H9 (cell line): ENCODE measurements at regions not wholly inside any gene's neighbourhood (a gene's known extent, or its start where the extent isn't known, plus 50 kb on each side); places are given as distances from the start of the nearest gene placed in this dataset.

Source experiments
- DNase-seq: peaks from one replicate; pipeline ENCODE4 v3.0.0-alpha.2; 2017
- H2AFZ ChIP-seq: one replicate; pipeline ENCODE4 v1.6.1; 2013; ENCODE audit warnings: mild to moderate bottlenecking, low read length, control low read depth, moderate library complexity
- H2AK5ac ChIP-seq: 2 replicates; pipeline ENCODE4 v1.6.1; 2013; ENCODE audit warnings: low read length, control low read depth, mixed read lengths; ENCODE audit not compliant: insufficient read length
- H2BK120ac ChIP-seq: one replicate; pipeline ENCODE4 v1.6.1; 2013; ENCODE audit warnings: low read depth, mild to moderate bottlenecking, low read length, control low read depth, inconsistent platforms; ENCODE audit not compliant: poor library complexity, severe bottlenecking
- H2BK12ac ChIP-seq: 2 replicates; pipeline ENCODE4 v1.6.1; 2013; ENCODE audit warnings: low read length, control low read depth, mixed read lengths, low read depth; ENCODE audit not compliant: insufficient read length
- H2BK15ac ChIP-seq: 2 replicates; pipeline ENCODE4 v1.6.1; 2013; ENCODE audit warnings: low read depth, low read length, control low read depth
- H2BK20ac ChIP-seq: one replicate; pipeline ENCODE4 v1.6.1; 2013; ENCODE audit warnings: low read depth, mild to moderate bottlenecking, low read length, control low read depth, inconsistent platforms; ENCODE audit not compliant: poor library complexity, severe bottlenecking
- H2BK5ac ChIP-seq: 2 replicates; pipeline ENCODE4 v1.6.1; 2013; ENCODE audit warnings: low read length, control low read depth, mixed read lengths; ENCODE audit not compliant: insufficient read length
- H3K14ac ChIP-seq: 2 replicates; pipeline ENCODE4 v1.6.1; 2013; ENCODE audit warnings: low read length, control low read depth; ENCODE audit not compliant: insufficient read depth
- H3K18ac ChIP-seq: 2 replicates; pipeline ENCODE4 v1.6.1; 2013; ENCODE audit warnings: low read depth, mild to moderate bottlenecking, mixed read lengths, low read length, control low read depth; ENCODE audit not compliant: insufficient read length
- H3K23ac ChIP-seq: 2 replicates; pipeline ENCODE4 v1.6.1; 2013; ENCODE audit warnings: low read length, control low read depth, mixed read lengths, low read depth; ENCODE audit not compliant: insufficient read length
- H3K23me2 ChIP-seq: 2 replicates; pipeline ENCODE4 v1.6.1; 2013; ENCODE audit warnings: low read depth, mild to moderate bottlenecking, mixed read lengths, low read length, control low read depth; ENCODE audit not compliant: insufficient read length, poor library complexity, severe bottlenecking
- H3K27ac ChIP-seq: 2 replicates; pipeline ENCODE4 v1.5.1; 2013; ENCODE audit warnings: low read length, control low read depth, mixed read lengths, low read depth; ENCODE audit not compliant: insufficient read length
- H3K27me3 ChIP-seq: 2 replicates; pipeline ENCODE4 v1.6.1; 2013; ENCODE audit warnings: low read length, control low read depth, inconsistent platforms; ENCODE audit not compliant: insufficient read depth
- H3K4ac ChIP-seq: 2 replicates; pipeline ENCODE4 v1.6.1; 2013; ENCODE audit warnings: low read depth, mild to moderate bottlenecking, control low read depth, inconsistent platforms, low read length, moderate library complexity
- H3K4me1 ChIP-seq: 2 replicates; pipeline ENCODE4 v1.6.1; 2013; ENCODE audit warnings: low read length, control low read depth, inconsistent platforms; ENCODE audit not compliant: insufficient read depth
- H3K4me2 ChIP-seq: 2 replicates; pipeline ENCODE4 v1.6.1; 2013; ENCODE audit warnings: low read length, control low read depth, mixed read lengths; ENCODE audit not compliant: insufficient read length, insufficient read depth
- H3K56ac ChIP-seq: 2 replicates; pipeline ENCODE4 v1.6.1; 2013; ENCODE audit warnings: low read depth, mild to moderate bottlenecking, mixed read lengths, low read length, control low read depth; ENCODE audit not compliant: insufficient read length
- H3K79me1 ChIP-seq: 2 replicates; pipeline ENCODE4 v1.6.1; 2013; ENCODE audit warnings: low read depth, mild to moderate bottlenecking, moderate library complexity, low read length, control low read depth, inconsistent platforms; ENCODE audit not compliant: insufficient read depth, poor library complexity, severe bottlenecking
- H3K79me2 ChIP-seq: 2 replicates; pipeline ENCODE4 v1.6.1; 2013; ENCODE audit warnings: low read length, control low read depth, inconsistent platforms; ENCODE audit not compliant: insufficient read depth
- H3K9ac ChIP-seq: 2 replicates; pipeline ENCODE4 v1.6.1; 2013; ENCODE audit warnings: low read length, control low read depth, mixed read lengths; ENCODE audit not compliant: insufficient read length; ENCODE audit errors: extremely low read depth
- H3K9me3 ChIP-seq: one replicate; pipeline ENCODE4 v1.6.1; 2013; ENCODE audit warnings: low read depth, low read length, inconsistent platforms; ENCODE audit not compliant: control insufficient read depth
- H3T11ph ChIP-seq: one replicate; pipeline ENCODE4 v1.6.1; 2013; ENCODE audit warnings: mild to moderate bottlenecking, low read length, control low read depth, inconsistent platforms
- H4K20me1 ChIP-seq: one replicate; pipeline ENCODE4 v1.6.1; 2013; ENCODE audit not compliant: control insufficient read depth, insufficient read length, insufficient read depth
- H4K5ac ChIP-seq: 2 replicates; pipeline ENCODE4 v1.6.1; 2013; ENCODE audit warnings: low read depth, mild to moderate bottlenecking, mixed read lengths, low read length, control low read depth; ENCODE audit not compliant: insufficient read length
- H4K8ac ChIP-seq: replicated peaks from 2 replicates; pipeline ENCODE4 v1.6.1; 2013; ENCODE audit warnings: low read length, control low read depth, mixed read lengths, low read depth; ENCODE audit not compliant: insufficient read length
- H4K91ac ChIP-seq: 2 replicates; pipeline ENCODE4 v1.6.1; 2013; ENCODE audit warnings: low read depth, mild to moderate bottlenecking, moderate library complexity, mixed read lengths, low read length, control low read depth; ENCODE audit not compliant: insufficient read length
- H3K27ac Mint-ChIP-seq, 3 experiments: 2 replicates in 2 of 3; 3 replicates in 1 of 3; pipeline ENCODE4 v1.8.0; 2020 to 2021; ENCODE audit warnings: mixed read lengths in 3 of 3, mild to moderate bottlenecking in 1 of 3, moderate library complexity in 1 of 3
- H3K27me3 Mint-ChIP-seq: 2 replicates; pipeline ENCODE4 v1.8.0; 2021; ENCODE audit warnings: low read depth, mild to moderate bottlenecking, moderate library complexity, mixed read lengths
- H3K36me3 Mint-ChIP-seq, 3 experiments: 2 replicates in 2 of 3; 3 replicates in 1 of 3; pipeline ENCODE4 v1.8.0; 2020 to 2021; ENCODE audit warnings: low read depth in 3 of 3, mixed read lengths in 3 of 3; ENCODE audit not compliant: insufficient read depth in 1 of 3
- H3K4me1 Mint-ChIP-seq, 2 experiments: 2 replicates each; pipeline ENCODE4 v1.8.0; 2020; ENCODE audit warnings: mixed read lengths in 2 of 2
- H3K4me3 Mint-ChIP-seq, 2 experiments: 2 replicates in 1 of 2; 3 replicates in 1 of 2; pipeline ENCODE4 v1.8.0; 2020 to 2021; ENCODE audit warnings: mild to moderate bottlenecking in 2 of 2, mixed read lengths in 2 of 2, moderate library complexity in 1 of 2
- H3K9me3 Mint-ChIP-seq, 2 experiments: 2 replicates in 1 of 2; 3 replicates in 1 of 2; pipeline ENCODE4 v1.8.0; 2020; ENCODE audit warnings: mild to moderate bottlenecking in 2 of 2, mixed read lengths in 2 of 2, moderate library complexity in 1 of 2
- WGBS: extraction: QIAGEN DNeasy Blood & Tissue Kit; methylation state at CpG from one replicate; pipeline ENCODE4 v1.1.7; 2013; ENCODE audit warnings: missing lambda C conversion rate, low lambda C conversion rate, mixed read lengths; ENCODE audit not compliant: insufficient read length; ENCODE audit errors: extremely low coverage; 5-methylcytosine and 5-hydroxymethylcytosine counted together
- TF ChIP-seq, protein P1 (sequence below): fragments of 200-600 bp; sonication (generic); conservative IDR thresholded peaks from 3 replicates; pipeline ENCODE4 v1.8.0; 2021; ENCODE audit warnings: antibody characterized with exemption, mild to moderate bottlenecking

- H3K4me2 ChIP-seq, result no peak overlapping the region
- no peak overlapping the region for H4K91ac ChIP-seq
- no peaks in the 10 kb centered on the region for H3K9me3 ChIP-seq
- WGBS, result no CpG with 5 or more reads among the region's 2 CpGs
- no peak overlapping the region for H2BK12ac ChIP-seq
- no peak overlapping the region for H3T11ph ChIP-seq
- H3K79me2 ChIP-seq, result no peaks in the 10 kb centered on the region
- H2BK120ac ChIP-seq, result no peak overlapping the region
- H3K79me1 ChIP-seq, result no peaks in the 10 kb centered on the region
- H4K8ac ChIP-seq, result no peak overlapping the region
- no peaks in the 10 kb centered on the region for H3K36me3 Mint-ChIP-seq
- no peaks in the 10 kb centered on the region for H3K27me3 Mint-ChIP-seq
- H4K5ac ChIP-seq, result no peak overlapping the region
- H3K4ac ChIP-seq, result no peak overlapping the region
- no peak overlapping the region for H3K56ac ChIP-seq
- H3K23ac ChIP-seq, result no peak overlapping the region
- H3K27ac ChIP-seq, result no peak overlapping the region
- TF ChIP-seq, protein P1, sequence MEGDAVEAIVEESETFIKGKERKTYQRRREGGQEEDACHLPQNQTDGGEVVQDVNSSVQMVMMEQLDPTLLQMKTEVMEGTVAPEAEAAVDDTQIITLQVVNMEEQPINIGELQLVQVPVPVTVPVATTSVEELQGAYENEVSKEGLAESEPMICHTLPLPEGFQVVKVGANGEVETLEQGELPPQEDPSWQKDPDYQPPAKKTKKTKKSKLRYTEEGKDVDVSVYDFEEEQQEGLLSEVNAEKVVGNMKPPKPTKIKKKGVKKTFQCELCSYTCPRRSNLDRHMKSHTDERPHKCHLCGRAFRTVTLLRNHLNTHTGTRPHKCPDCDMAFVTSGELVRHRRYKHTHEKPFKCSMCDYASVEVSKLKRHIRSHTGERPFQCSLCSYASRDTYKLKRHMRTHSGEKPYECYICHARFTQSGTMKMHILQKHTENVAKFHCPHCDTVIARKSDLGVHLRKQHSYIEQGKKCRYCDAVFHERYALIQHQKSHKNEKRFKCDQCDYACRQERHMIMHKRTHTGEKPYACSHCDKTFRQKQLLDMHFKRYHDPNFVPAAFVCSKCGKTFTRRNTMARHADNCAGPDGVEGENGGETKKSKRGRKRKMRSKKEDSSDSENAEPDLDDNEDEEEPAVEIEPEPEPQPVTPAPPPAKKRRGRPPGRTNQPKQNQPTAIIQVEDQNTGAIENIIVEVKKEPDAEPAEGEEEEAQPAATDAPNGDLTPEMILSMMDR, result no peak
- no peaks in the 10 kb centered on the region; the same call in 1 of the 2 replicates for H3K4me1 ChIP-seq
- H2BK20ac ChIP-seq, result no peak overlapping the region
- no peak overlapping the region for H3K4me3 Mint-ChIP-seq
- no peaks in the 10 kb centered on the region for H3K4me1 Mint-ChIP-seq
- H3K14ac ChIP-seq, result no peak overlapping the region
- H2BK5ac ChIP-seq, result no peak overlapping the region
- no peak overlapping the region for H2AFZ ChIP-seq
- no peak overlapping the region for H3K9ac ChIP-seq
- no peak for DNase-seq
- H2BK15ac ChIP-seq, result no peak overlapping the region
- H3K9me3 Mint-ChIP-seq, result peaks cover 0 to 5% of the 10 kb centered on the region in 2 experiments; a peak in 3 of 5 replicates
- H3K27me3 ChIP-seq, result no peaks in the 10 kb centered on the region
- H2AK5ac ChIP-seq, result no peak overlapping the region
- no peak overlapping the region for H3K18ac ChIP-seq
- H4K20me1 ChIP-seq, result no peaks in the 10 kb centered on the region
- H3K23me2 ChIP-seq, result no peaks in the 10 kb centered on the region
- no peak overlapping the region for H3K27ac Mint-ChIP-seq
These were observed 274.1 kb downstream of the HACE1 start for GRCh38 chr6:104585646-104586045.
